HG03354 (cell line): ENCODE measurements at regions not wholly inside any gene's neighbourhood (a gene's known extent, or its start where the extent isn't known, plus 50 kb on each side); places are given as distances from the start of the nearest gene placed in this dataset.

ENCODE experiments used
- ATAC-seq: cut with Tn5 transposase; IDR thresholded peaks from one replicate; pipeline ENCODE4 v1.9.1; 2021; ENCODE audit warnings: mild to moderate bottlenecking; ENCODE audit not compliant: unreplicated experiment, poor library complexity, severe bottlenecking

DNA sequence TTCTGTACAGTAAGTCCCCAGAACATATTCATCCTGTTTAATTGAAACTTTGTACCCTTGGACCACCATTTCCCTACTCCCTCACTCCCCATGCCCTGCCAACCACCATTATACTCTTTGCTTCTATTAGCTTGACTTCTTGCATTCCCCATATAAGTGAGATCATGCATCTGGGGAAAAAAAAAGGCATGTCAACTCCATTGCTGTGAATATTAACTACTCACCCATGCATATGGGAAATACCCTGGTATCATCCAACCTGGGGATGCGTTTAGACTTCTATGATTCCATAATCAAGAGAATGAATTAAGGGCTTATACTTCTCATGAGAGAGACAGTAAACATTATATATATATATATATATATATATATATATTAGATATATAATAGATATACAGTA lies 659.4 kb upstream of the C9orf72 start:
- no peak for ATAC-seq

DNA sequence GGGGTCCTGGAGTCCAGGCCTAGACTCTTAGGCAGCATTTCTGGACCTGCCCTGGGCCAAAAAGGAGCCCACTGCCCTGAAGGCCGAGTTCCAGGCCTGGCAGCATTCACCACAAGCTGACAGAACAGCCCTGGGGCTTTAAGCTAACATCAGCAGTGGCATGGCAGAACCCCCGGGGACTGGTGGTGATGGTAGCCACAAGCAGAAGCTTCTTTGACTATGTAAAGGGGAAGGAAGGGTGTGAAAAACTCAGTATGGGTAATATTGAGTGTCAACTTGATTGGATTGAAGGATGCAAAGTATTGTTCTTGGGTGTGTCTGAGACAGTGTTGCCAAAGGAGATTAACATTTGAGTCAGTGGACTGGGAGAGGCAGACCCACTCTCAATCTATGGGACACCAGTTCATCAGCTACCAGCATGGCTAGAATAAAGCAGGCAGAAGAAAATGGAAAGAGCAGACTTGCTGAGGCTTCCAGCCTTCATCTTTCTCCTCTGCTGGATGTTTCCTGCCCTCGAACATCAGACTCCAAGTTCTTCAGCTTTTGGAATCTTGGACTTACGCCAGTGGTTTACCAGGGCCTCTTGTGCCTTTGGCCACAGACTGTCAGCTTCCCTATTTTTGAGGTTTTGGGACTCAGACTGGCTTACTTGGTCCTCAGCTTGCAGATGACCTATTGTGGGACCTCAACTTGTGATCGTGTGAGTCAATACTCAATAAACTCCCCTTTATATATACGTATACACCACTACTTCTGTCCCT lies 661.0 kb upstream of the C9orf72 start:
- no peak for ATAC-seq

DNA sequence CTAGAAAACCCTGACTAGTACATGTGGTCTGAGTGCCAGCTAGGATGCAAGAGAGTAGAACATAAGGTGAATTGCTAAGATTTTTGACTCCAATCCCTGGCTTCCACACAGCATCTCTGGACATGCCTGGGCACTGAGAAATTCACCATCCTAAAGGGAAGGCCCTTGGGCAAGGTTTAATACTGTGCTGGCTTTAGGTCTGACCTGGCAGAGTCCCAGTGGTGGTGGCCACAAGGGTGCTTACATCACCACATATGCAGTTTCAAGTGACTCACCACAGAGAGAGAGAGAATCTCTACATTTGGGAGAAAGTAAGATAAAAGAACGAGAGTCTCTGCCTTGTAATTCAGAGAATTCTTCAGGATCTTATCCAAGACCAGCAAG lies 661.6 kb upstream of the C9orf72 start:
- no peak for ATAC-seq

DNA sequence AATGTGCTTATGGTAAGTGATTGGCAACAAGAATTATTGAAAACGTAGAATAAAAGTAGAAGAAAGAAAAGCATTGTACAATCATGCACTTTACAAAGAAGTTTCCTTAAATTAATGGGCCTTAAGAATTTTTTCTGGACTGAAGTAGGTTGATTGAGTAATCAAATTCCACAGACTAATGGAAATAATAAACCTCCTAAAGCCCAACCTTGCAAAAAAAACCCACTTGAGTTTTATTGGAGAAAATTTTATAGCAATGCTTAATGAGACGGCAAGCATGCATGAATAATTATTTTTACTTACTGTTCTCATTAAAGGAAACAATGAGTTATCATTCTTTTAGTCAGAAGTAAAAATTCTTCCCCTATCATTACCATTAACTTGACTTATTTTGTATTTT lies 676.1 kb upstream of the C9orf72 start:
- ATAC-seq: no peak

DNA sequence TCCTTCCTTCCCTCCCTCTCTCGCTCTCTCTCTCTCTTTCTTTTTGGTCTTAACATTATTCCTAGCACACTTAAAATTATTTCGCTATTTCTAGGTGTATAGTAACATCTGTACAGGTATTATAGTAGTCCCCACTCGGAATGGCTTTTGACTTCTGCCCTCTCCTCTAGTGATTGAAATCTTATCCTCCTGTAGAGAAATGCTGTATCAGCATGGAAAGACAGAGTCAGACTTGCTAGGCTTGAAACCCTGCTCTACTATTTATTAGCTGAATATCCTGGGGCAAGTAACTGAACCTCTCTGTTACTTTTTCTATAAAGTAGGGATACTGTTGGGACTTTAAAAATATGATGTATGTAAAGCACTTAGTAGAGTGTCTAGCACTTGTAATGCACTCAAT lies 681.9 kb upstream of the C9orf72 start:
- ATAC-seq: no peak

DNA sequence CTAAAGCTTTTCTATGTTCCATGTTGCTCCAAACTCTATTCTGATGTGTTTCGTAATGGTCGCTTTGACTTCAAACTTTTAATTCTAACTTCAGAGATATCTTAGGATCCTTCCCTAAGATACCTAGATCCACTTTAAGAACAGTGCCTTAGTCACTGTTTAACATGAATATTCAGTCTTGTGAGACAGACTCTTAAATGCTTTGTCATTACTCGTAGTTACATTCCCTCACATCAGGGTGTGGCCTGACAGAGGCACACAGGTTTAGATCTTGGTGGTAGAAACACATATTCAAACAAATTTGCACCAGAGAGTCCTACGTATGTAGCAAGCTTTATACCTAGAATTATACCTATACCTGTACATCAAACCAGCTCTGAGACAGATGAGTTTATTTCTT lies 687.0 kb upstream of the C9orf72 start:
- ATAC-seq: no peak

DNA sequence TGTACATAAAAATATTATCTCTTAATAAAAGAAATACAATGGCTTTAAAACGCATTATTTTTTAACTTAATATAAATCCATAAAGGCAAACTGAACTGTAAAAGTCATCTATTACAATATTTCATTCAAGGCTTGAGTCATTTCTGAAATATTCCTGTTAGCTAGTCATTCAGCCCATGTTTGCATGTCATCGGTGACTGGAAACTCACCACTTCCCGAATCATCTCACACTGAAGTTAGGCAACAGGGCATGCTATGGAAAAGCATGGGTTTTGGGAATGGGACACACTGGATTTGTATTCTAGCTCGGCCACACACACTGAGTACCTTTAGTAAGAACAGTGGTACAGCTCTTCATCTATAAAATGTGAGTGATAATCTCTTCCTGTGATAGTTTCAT lies 691.1 kb upstream of the C9orf72 start:
- ATAC-seq: no peak

GRCh38 chr9:28267351-28267750 lies 694.1 kb upstream of the C9orf72 start:
- no peak for ATAC-seq

- ATAC-seq: no peak
Measured at GRCh38 chr9:28270156-28270555, 696.9 kb upstream of the C9orf72 start.

DNA sequence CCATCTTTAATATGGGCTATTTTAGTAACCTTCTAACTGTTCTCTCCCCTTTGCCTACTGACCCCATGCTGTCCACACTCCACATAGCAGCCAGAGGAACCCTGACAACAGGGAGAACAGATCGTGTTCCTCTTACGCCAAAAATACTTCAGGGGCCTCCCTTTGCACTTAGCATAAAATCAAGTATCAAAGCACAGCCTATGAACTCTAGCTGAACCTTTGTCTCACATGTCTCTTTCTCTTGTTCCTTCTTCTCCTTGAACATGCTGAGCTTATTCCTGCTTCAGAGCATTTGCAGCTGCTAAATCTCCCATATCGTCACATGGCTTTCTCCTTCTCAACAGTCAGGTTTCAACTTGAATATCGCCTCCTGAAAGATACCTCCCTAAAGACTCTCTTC lies 698.8 kb upstream of the C9orf72 start:
- ATAC-seq: no peak

DNA sequence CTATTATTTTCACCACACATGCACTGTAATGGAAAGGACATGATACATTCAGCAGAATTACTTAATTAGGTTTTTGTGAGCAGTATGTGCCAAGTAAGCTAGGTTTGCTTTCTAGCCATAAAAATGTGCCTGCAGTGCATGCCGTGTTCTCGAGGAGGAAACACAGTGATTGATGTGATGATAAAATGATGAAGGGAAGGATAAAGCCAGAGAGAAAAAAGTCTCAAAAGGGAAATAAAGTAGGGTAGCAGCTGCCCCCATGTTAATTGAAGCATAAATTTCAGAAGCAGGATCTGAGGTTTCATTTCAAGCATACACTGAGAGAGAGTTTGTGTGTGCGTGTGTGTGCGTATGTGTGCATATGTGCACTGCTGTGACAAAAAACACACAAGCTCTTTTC lies 714.2 kb upstream of the C9orf72 start:
- no peak for ATAC-seq

GRCh38 chr9:28289746-28290145 lies 716.5 kb upstream of the C9orf72 start:
- ATAC-seq: no peak

- no peak for ATAC-seq
Measured at GRCh38 chr9:28293369-28294090, 720.2 kb upstream of the C9orf72 start.

- ATAC-seq: no peak
Measured at GRCh38 chr9:28301281-28301680, 728.0 kb upstream of the C9orf72 start.

DNA sequence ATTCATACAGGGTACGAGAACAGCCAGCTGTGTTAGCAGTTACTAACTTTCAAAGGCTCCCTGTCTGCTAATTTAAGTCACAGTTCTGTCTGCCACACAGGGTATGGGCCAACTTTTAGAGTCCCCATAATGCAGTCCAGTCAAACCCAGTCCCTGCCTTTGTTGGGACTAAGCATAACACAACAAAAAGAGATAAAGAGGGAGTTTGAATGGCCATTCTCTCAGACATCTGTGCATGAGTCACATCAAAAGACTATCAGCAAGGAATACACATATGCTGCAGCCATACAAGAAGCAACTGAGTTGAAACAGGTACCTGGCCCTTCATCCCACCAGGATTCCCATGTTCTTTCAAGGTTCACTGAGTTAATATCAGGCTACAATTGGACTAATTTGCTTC lies 744.5 kb upstream of the C9orf72 start:
- no peak for ATAC-seq

- ATAC-seq: no peak
Measured at GRCh38 chr9:28318515-28318914, 745.2 kb upstream of the C9orf72 start.

- ATAC-seq: no peak
Measured at GRCh38 chr9:28319981-28320380, 746.7 kb upstream of the C9orf72 start.

GRCh38 chr9:28320616-28321015 lies 747.3 kb upstream of the C9orf72 start:
- no peak for ATAC-seq

DNA sequence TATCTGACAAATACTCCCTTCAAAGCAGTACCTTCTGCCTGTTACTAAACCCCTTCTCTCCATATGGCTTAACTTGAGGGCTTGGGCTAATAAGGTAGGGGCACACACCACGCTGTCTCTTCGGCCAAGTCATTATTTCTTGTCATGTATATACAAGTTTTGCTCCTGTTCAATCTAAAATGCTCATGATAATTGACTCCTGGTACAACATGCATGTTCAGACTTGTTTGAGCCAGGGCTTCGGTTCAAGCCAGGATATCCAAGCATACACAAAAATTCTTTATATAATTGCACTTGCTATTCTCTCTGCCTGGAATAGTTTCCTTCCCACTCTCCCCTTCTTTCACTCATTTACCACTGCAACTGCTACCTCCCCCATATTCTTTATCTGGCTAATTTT lies 756.0 kb upstream of the C9orf72 start:
- no peak for ATAC-seq

- ATAC-seq: no peak
Measured at GRCh38 chr9:28332648-28333047, 759.4 kb upstream of the C9orf72 start.

- no peak for ATAC-seq
Measured at GRCh38 chr9:28341913-28342312, 768.6 kb upstream of the C9orf72 start.
